ENCODE measurements at regions not wholly inside any gene's neighbourhood (a gene's known extent, or its start where the extent isn't known, plus 50 kb on each side); places are given as distances from the start of the nearest gene placed in this dataset.

DNA sequence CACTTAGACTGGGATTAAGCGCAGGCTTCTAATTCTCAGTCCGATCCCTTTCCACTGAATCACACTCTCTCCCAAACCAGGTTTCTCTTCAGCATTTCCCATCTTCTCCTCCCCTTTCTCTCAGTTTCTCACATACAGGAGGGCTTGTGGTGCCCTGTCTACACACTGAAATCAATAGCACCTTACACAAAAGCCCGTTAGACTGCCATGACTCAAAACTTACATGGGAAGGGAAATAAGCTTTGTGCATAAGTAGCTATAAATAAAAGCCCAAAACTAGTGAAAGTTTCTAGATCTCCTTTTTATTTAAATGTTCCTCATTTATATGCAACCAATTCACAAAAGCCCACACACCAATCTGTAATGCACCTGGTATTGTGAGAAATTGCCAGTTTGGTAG is 318.4 kb downstream of the TXNL1 start:
- Mint-ChIP-seq H3K4me3 (no peak overlapping the region), H3K27me3 (ENCODE audit: low read depth) (no peaks in the 10 kb centered on the region), H3K4me1 (peaks cover 36% of the 10 kb centered on the region), H3K36me3 (ENCODE audit: low read depth) (no peaks in the 10 kb centered on the region), H3K9me3 (peaks cover 3% of the 10 kb centered on the region), H3K27ac (ENCODE audit: unreplicated experiment) (no peak overlapping the region)
- DNase-seq (ENCODE audit: low read depth, low spot score), result no peak
- TF ChIP-seq, protein P1, sequence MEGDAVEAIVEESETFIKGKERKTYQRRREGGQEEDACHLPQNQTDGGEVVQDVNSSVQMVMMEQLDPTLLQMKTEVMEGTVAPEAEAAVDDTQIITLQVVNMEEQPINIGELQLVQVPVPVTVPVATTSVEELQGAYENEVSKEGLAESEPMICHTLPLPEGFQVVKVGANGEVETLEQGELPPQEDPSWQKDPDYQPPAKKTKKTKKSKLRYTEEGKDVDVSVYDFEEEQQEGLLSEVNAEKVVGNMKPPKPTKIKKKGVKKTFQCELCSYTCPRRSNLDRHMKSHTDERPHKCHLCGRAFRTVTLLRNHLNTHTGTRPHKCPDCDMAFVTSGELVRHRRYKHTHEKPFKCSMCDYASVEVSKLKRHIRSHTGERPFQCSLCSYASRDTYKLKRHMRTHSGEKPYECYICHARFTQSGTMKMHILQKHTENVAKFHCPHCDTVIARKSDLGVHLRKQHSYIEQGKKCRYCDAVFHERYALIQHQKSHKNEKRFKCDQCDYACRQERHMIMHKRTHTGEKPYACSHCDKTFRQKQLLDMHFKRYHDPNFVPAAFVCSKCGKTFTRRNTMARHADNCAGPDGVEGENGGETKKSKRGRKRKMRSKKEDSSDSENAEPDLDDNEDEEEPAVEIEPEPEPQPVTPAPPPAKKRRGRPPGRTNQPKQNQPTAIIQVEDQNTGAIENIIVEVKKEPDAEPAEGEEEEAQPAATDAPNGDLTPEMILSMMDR (conservative IDR thresholded peaks at IDR 0.05), result no peak

DNA sequence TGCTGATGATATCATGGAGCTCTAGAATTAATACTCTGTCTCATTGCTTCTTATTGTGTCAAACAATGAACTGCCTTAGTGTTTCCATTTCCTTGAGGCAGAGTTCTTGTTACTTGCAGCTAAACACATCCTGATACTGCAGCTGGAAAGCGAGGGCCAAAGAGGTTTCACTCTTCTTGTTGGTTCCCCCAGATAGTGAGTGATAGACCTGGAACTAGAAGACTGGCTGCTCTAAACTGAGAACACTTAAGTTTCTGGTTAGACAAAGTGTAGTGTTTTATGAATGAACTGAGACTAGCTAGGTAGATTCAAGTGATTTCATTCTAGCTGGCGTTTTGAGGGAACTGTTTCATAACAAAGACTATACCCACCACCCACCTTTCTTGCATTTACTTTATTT is 321.7 kb downstream of the TXNL1 start:
- H3K4me3 Mint-ChIP-seq, result no peak overlapping the region
- DNase-seq (ENCODE audit: low read depth, low spot score), result no peak
- H3K9me3 Mint-ChIP-seq, result peaks cover 3% of the 10 kb centered on the region
- H3K36me3 Mint-ChIP-seq (ENCODE audit: low read depth), result no peaks in the 10 kb centered on the region
- TF ChIP-seq, protein P1 (conservative IDR thresholded peaks at IDR 0.05), result no peak
- H3K4me1 Mint-ChIP-seq, result peaks cover 30% of the 10 kb centered on the region
- no peaks in the 10 kb centered on the region for H3K27me3 Mint-ChIP-seq (ENCODE audit: low read depth)
- no peak overlapping the region for H3K27ac Mint-ChIP-seq (ENCODE audit: unreplicated experiment)

DNA sequence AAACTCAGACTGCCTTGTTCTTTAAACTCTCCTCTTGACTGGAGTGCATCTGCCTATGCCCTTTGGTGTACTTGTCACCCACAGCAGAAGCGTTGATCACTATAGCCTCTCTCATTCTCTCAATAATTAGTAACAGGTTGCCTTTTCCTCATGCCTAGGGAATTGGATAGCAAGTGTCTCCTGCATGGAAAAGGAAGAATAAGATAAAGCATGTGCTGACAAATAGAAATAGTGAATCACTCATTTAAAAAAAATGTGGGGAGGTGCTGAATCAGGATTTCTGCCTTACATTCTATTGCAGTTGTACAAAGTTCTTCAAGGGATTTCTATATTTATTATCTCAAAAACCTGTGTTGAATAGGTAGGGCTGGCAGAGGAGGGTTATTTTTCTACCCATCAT is 323.0 kb downstream of the TXNL1 start:
- no peak for DNase-seq (ENCODE audit: low read depth, low spot score)
- Mint-ChIP-seq H3K4me3 (no peak overlapping the region), H3K27me3 (ENCODE audit: low read depth) (no peaks in the 10 kb centered on the region), H3K4me1 (peaks cover 16% of the 10 kb centered on the region), H3K9me3 (peaks cover 3% of the 10 kb centered on the region), H3K36me3 (ENCODE audit: low read depth) (no peaks in the 10 kb centered on the region), H3K27ac (ENCODE audit: unreplicated experiment) (no peak overlapping the region)
- TF ChIP-seq, protein P1 (conservative IDR thresholded peaks at IDR 0.05), result no peak

DNA sequence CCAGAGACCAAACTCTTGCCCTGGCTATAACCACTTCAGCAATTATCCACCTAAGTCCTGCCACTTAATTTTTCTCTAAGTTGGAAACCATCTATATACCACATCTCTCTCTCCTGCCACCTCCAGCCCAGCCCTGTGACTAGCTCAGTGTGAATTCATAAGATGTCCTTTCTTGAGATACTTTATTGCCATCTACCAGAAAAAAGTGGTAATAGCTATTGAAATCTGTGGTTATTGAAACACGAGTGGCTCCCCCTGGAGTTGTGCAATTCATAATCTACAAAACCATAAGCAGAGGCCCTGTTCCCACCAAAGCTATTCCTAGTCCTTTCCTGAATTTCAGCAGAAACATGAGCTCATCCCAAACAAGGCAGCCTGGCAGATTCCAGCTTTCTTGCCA is 324.0 kb downstream of the TXNL1 start:
- H3K36me3 Mint-ChIP-seq (ENCODE audit: low read depth), result no peaks in the 10 kb centered on the region
- H3K9me3 Mint-ChIP-seq, result peaks cover 3% of the 10 kb centered on the region
- H3K27ac Mint-ChIP-seq (ENCODE audit: unreplicated experiment), result no peak overlapping the region
- H3K4me1 Mint-ChIP-seq, result peaks cover 10% of the 10 kb centered on the region
- TF ChIP-seq, protein P1 (conservative IDR thresholded peaks at IDR 0.05), result no peak
- no peak overlapping the region for H3K4me3 Mint-ChIP-seq
- no peak for DNase-seq (ENCODE audit: low read depth, low spot score)
- H3K27me3 Mint-ChIP-seq (ENCODE audit: low read depth), result no peaks in the 10 kb centered on the region

DNA sequence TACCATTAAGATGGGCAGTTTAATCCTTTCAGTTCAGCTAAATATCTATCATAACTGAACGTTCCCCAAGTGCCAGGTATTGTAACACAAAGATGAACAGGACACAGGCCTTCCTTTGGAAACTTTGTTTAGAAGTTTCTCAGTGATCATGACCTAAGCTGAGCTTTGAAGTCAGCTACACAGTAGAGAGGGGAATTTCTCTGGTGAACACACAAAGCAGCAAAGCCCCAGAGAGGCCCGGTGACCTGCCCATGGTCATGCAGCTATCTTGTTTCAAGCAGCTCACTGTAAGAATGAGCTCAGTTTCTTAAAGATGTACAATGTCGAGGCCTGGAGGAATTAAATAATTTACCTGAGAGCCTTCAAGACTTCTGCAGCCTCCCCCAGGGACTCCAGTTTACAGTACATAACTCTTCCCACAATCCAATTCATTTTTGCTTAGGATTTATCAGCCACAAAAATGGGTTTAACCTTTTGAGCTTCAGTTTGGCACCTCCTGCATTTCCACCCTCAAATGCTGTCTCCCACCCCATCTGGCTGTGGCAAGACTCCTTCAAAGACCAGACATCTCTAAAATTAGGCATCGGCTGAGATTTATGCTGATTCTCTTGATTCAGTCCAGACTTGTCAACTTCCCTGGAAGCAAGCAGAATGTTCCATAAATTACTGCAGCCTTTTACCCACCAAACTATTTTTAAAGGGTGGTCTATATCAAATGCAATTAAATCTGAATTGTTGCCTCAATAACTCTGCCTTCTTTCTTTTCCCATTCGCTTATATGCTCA is 325.6 kb downstream of the TXNL1 start:
- H3K9me3 Mint-ChIP-seq, result peaks cover 3% of the 10 kb centered on the region
- peaks cover 13% of the 10 kb centered on the region for H3K4me1 Mint-ChIP-seq
- no peaks in the 10 kb centered on the region for H3K36me3 Mint-ChIP-seq (ENCODE audit: low read depth)
- TF ChIP-seq, protein P1 (conservative IDR thresholded peaks at IDR 0.05), result no peak
- DNase-seq (ENCODE audit: low read depth, low spot score), result no peak
- no peak overlapping the region for H3K27ac Mint-ChIP-seq (ENCODE audit: unreplicated experiment)
- H3K27me3 Mint-ChIP-seq (ENCODE audit: low read depth), result no peaks in the 10 kb centered on the region
- no peak overlapping the region for H3K4me3 Mint-ChIP-seq
